Retinal pigment epithelial cell (primary cell): ENCODE measurements at regions not wholly inside any gene's neighbourhood (a gene's known extent, or its start where the extent isn't known, plus 50 kb on each side); places are given as distances from the start of the nearest gene placed in this dataset.

Source experiments
- DNase-seq: peaks from one replicate; pipeline ENCODE4 v3.0.0-alpha.2; 2010; ENCODE audit warnings: low read depth
- H3K4me3 ChIP-seq: 2 replicates; pipeline ENCODE4 v1.5.1; 2011; ENCODE audit warnings: mild to moderate bottlenecking, low read length, control low read depth, moderate library complexity
- CTCF ChIP-seq: conservative IDR thresholded peaks from 2 replicates; pipeline ENCODE4 v1.5.1; 2011; ENCODE audit warnings: low read depth, low read length, control low read depth, inconsistent platforms

GRCh38 chr4:38547052-38547451 lies 116.9 kb upstream of the KLF3 start:
- TF ChIP-seq CTCF = no peak

GRCh38 chr4:38548256-38548655 lies 115.7 kb upstream of the KLF3 start:
- no peak for TF ChIP-seq CTCF
- no peak for DNase-seq
- no peak overlapping the region for H3K4me3 ChIP-seq

More at GRCh38 chr4:38547052-38547451, 116.9 kb upstream of the KLF3 start:
- H3K4me3 ChIP-seq = no peak overlapping the region
- no peak for DNase-seq

GRCh38 chr4:38559374-38559773 lies 104.6 kb upstream of the KLF3 start:
- TF ChIP-seq CTCF = no peak
- H3K4me3 ChIP-seq = no peak overlapping the region
- DNase-seq = no peak

- H3K4me3 ChIP-seq = no peak overlapping the region
- no peak for TF ChIP-seq CTCF
- DNase-seq = no peak
Observed at GRCh38 chr4:38560340-38560739, 103.7 kb upstream of the KLF3 start.

- no peak for DNase-seq
- TF ChIP-seq CTCF = no peak
- no peak overlapping the region for H3K4me3 ChIP-seq
Observed at GRCh38 chr4:38560768-38561558, 103.0 kb upstream of the KLF3 start.

- no peak for TF ChIP-seq CTCF
- no peak for DNase-seq
- H3K4me3 ChIP-seq = no peak overlapping the region
Observed at GRCh38 chr4:38562751-38563198, 101.2 kb upstream of the KLF3 start.
